Endothelial cell of umbilical vein (primary cell): ENCODE measurements at regions not wholly inside any gene's neighbourhood (a gene's known extent, or its start where the extent isn't known, plus 50 kb on each side); places are given as distances from the start of the nearest gene placed in this dataset.

Experiments used
- BruUV-seq: library from RNA; stranded (reverse); fragments of 400-500 nt; replicated peaks from 2 replicates; lab custom pipeline; 2021; lab: Mats Ljungman, UMichigan
- CTCF ChIA-PET: fragments of 300-600, 350-600 bp; sonication (Branson Sonifier 250); formaldehyde crosslinking; loops from one replicate; lab custom pipeline; 2021; ENCODE audit warnings: antibody characterized with exemption, inconsistent platforms; lab: Charles Lee
- POLR2A ChIA-PET: fragments of 300-600, 350-600 bp; sonication (Branson Sonifier 250); formaldehyde crosslinking; loops from one replicate; lab custom pipeline; 2021; ENCODE audit warnings: antibody characterized with exemption, inconsistent platforms; lab: Charles Lee
- DNase-seq: peaks from one replicate; pipeline ENCODE4 v3.0.0-alpha.2; 2011; ENCODE audit warnings: low read depth, low spot score
- FAIRE-seq: peaks from 2 replicates; lab custom pipeline; 2011; peaks lifted over from hg19 to GRCh38; lab: Jason Lieb, UNC
- H2AFZ ChIP-seq: 2 replicates; pipeline ENCODE4 v1.6.0; 2012; ENCODE audit warnings: low read depth, low read length, control low read depth, inconsistent platforms
- H3K27ac ChIP-seq: 2 replicates; pipeline ENCODE4 v1.5.1; 2011; ENCODE audit warnings: low read depth, mild to moderate bottlenecking, control low read depth, low read length, moderate library complexity; ENCODE audit not compliant: insufficient read depth
- H3K27me3 ChIP-seq, 2 experiments: 2 replicates each; pipeline versions ENCODE4 v1.6.0 to v1.6.1; 2011; ENCODE audit warnings: low read length in 2 of 2, mixed read lengths in 1 of 2; ENCODE audit not compliant: control insufficient read depth in 2 of 2, insufficient read depth in 2 of 2
- H3K36me3 ChIP-seq, 2 experiments: 2 replicates in 1 of 2; 3 replicates in 1 of 2; pipeline ENCODE4 v1.5.1; 2011; ENCODE audit warnings: low read length in 2 of 2, mild to moderate bottlenecking in 1 of 2, moderate library complexity in 1 of 2; ENCODE audit not compliant: control insufficient read depth in 2 of 2, insufficient read depth in 2 of 2; ENCODE audit errors: extremely low read depth in 1 of 2
- H3K4me1 ChIP-seq: 3 replicates; pipeline ENCODE4 v1.5.1; 2011; ENCODE audit warnings: mild to moderate bottlenecking, low read length; ENCODE audit not compliant: control insufficient read depth, insufficient read depth; ENCODE audit errors: extremely low read depth
- H3K4me2 ChIP-seq: 2 replicates; pipeline ENCODE4 v1.6.1; 2011; ENCODE audit warnings: low read length, control low read depth, mixed read lengths; ENCODE audit not compliant: insufficient read depth
- H3K4me3 ChIP-seq, 3 experiments: fragments of 200-600 bp in 1 of 3; sonication (generic), shearing (Covaris generic) in 1 of 3; replicated peaks in 1 of 3; 2 replicates each; pipeline ENCODE4 v1.5.1; 2011 to 2016; ENCODE audit warnings: control low read depth in 3 of 3, low read length in 3 of 3, mild to moderate bottlenecking in 2 of 3, inconsistent platforms in 1 of 3, low read depth in 1 of 3, moderate library complexity in 1 of 3; ENCODE audit not compliant: insufficient read depth in 1 of 3
- H3K79me2 ChIP-seq: 2 replicates; pipeline ENCODE4 v1.6.0; 2012; ENCODE audit warnings: low read length, inconsistent platforms; ENCODE audit not compliant: control insufficient read depth, insufficient read depth
- H3K9ac ChIP-seq: replicated peaks from 2 replicates; pipeline ENCODE3; 2011; ENCODE audit warnings: low read length, control low read depth; ENCODE audit not compliant: insufficient read depth; ENCODE audit errors: extremely low read depth
- H3K9me1 ChIP-seq: replicated peaks from 3 replicates; pipeline ENCODE4 v1.6.0; 2011; ENCODE audit warnings: mild to moderate bottlenecking, low read length; ENCODE audit not compliant: control insufficient read depth, insufficient read depth; ENCODE audit errors: extremely low read depth
- H3K9me3 ChIP-seq: replicated peaks from 2 replicates; pipeline ENCODE4 v1.5.1; 2012; ENCODE audit warnings: low read length, inconsistent platforms; ENCODE audit not compliant: control insufficient read depth, insufficient read depth
- H4K20me1 ChIP-seq: replicated peaks from 2 replicates; pipeline ENCODE3; 2011; ENCODE audit warnings: mild to moderate bottlenecking, low read length; ENCODE audit not compliant: control insufficient read depth, insufficient read depth; ENCODE audit errors: extremely low read depth
- EZH2 ChIP-seq: IDR thresholded peaks from 2 replicates; pipeline ENCODE4 v1.6.1; 2012; ENCODE audit warnings: borderline replicate concordance, low read depth, mild to moderate bottlenecking, moderate library complexity, low read length, inconsistent platforms; ENCODE audit not compliant: severe bottlenecking
- FOS ChIP-seq: IDR thresholded peaks from 2 replicates; pipeline ENCODE4 v1.6.1; 2011; ENCODE audit warnings: mild to moderate bottlenecking, low read length, moderate library complexity, borderline replicate concordance; ENCODE audit not compliant: insufficient read depth
- GATA2 ChIP-seq: IDR thresholded peaks from 2 replicates; pipeline ENCODE4 v1.7.0; 2011; ENCODE audit warnings: low read depth, mild to moderate bottlenecking, moderate library complexity, mixed read lengths, low read length; ENCODE audit not compliant: insufficient read length, insufficient read depth
- JUN ChIP-seq: IDR thresholded peaks from 2 replicates; pipeline ENCODE4 v1.6.1; 2011; ENCODE audit warnings: borderline replicate concordance, low read depth; ENCODE audit not compliant: insufficient read length, insufficient read depth
- MAX ChIP-seq: IDR thresholded peaks from 2 replicates; pipeline ENCODE4 v1.6.1; 2011; ENCODE audit not compliant: insufficient read depth, insufficient read length
- MYC ChIP-seq: IDR thresholded peaks from one replicate; pipeline ENCODE4 v1.6.1; 2011; ENCODE audit warnings: mild to moderate bottlenecking, low read depth, low read length
- POLR2A ChIP-seq: IDR thresholded peaks from 2 replicates; pipeline ENCODE4 v1.6.1; 2012; ENCODE audit warnings: low read depth, mild to moderate bottlenecking, control low read depth, low read length
- POLR2AphosphoS5 ChIP-seq: IDR thresholded peaks from 2 replicates; pipeline ENCODE4 v1.6.1; 2012; ENCODE audit warnings: low read depth, mild to moderate bottlenecking, control low read depth, low read length, moderate library complexity; ENCODE audit not compliant: insufficient read depth
- dilution Hi-C: fragments of 300-500 bp; cut with MboI; formaldehyde crosslinking; loops from one replicate; pipeline ENCODE4 v1.15.0; 2019; ENCODE audit warnings: low sequenced_read_pairs; ENCODE audit not compliant: extremely low pct_ligation_motif_present
- intact Hi-C: fragments of 100-400 bp; cut with micrococcal nuclease; formaldehyde crosslinking; loops from one replicate; pipeline ENCODE4 v1.10.0; 2022
- TF ChIP-seq, protein P1 (sequence below), 2 donors: IDR thresholded peaks; 1 replicate in 1 of 2; 2 replicates in 1 of 2; pipeline ENCODE4 v1.5.1; 2011; ENCODE audit warnings: low read length in 2 of 2, mild to moderate bottlenecking in 2 of 2, moderate library complexity in 2 of 2, control low read depth in 1 of 2, inconsistent platforms in 1 of 2, low read depth in 1 of 2; ENCODE audit not compliant: insufficient read depth in 1 of 2; ENCODE audit errors: extremely low read depth in 1 of 2

GRCh38 chr7:38021892-38022291 lies 101.5 kb downstream of the EPDR1 start:
- intact Hi-C loops (no loop called here), dilution Hi-C loops (no loop called here)
- Histone ChIP-seq H3K36me3 (no peaks in the 10 kb centered on the region), H3K9me1 (no peaks in the 10 kb centered on the region), H3K79me2 (no peaks in the 10 kb centered on the region), H3K27me3 (no peaks in the 10 kb centered on the region), H3K9ac (no peak overlapping the region), H3K4me2 (no peak overlapping the region), H3K4me1 (no peaks in the 10 kb centered on the region), H3K4me3 (no peak overlapping the region), H2AFZ (no peak overlapping the region), H4K20me1 (no peaks in the 10 kb centered on the region), H3K9me3 (no peaks in the 10 kb centered on the region), H3K27ac (no peak overlapping the region)
- ChIA-PET CTCF (no interaction called here), POLR2A (no interaction called here)
- DNase-seq (no peak), FAIRE-seq (no peak)
- BruUV-seq: no TSS peak
- TF ChIP-seq MYC (no peak), GATA2 (no peak), FOS (no peak), MAX (no peak), JUN (no peak), POLR2AphosphoS5 (no peak), POLR2A (no peak), EZH2 (no peak)
- TF ChIP-seq, protein P1, sequence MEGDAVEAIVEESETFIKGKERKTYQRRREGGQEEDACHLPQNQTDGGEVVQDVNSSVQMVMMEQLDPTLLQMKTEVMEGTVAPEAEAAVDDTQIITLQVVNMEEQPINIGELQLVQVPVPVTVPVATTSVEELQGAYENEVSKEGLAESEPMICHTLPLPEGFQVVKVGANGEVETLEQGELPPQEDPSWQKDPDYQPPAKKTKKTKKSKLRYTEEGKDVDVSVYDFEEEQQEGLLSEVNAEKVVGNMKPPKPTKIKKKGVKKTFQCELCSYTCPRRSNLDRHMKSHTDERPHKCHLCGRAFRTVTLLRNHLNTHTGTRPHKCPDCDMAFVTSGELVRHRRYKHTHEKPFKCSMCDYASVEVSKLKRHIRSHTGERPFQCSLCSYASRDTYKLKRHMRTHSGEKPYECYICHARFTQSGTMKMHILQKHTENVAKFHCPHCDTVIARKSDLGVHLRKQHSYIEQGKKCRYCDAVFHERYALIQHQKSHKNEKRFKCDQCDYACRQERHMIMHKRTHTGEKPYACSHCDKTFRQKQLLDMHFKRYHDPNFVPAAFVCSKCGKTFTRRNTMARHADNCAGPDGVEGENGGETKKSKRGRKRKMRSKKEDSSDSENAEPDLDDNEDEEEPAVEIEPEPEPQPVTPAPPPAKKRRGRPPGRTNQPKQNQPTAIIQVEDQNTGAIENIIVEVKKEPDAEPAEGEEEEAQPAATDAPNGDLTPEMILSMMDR (IDR thresholded peaks at IDR 0.05; ENCODE audit: extremely low read depth in 1 of 2, insufficient read depth in 1 of 2, low read depth in 1 of 2, low read length in 2 of 2): no peak
